ENCODE measurements at regions not wholly inside any gene's neighbourhood (a gene's known extent, or its start where the extent isn't known, plus 50 kb on each side); places are given as distances from the start of the nearest gene placed in this dataset.

DNA sequence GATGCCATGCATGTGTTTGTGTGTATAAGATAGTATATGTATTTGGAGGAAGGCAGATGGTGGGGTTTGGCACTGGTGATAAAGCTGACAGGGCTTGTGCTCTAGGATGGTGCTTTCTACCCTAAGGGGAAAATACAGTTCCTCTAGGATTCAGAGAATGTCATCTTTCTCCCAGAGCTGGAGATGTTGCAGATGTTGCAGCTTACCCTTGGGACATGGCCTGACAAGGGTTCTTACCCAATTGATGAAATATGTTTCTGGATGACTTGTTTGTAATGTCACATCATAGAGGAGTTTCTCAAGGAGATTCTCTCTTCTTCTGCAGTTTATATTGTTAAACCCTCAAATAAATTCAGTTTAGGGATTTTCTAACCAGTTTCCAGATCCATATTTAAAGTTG is 52.5 kb upstream of the PITX2 start:
- no peak for DNase-seq
- Mint-ChIP-seq H3K27ac (no peak overlapping the region), H3K4me3 (no peak overlapping the region), H3K27me3 (peaks cover 18 to 30% (median 26%) of the 10 kb centered on the region in 3 donors), H3K9me3 (no peaks in the 10 kb centered on the region), H3K4me1 (no peaks in the 10 kb centered on the region), H3K36me3 (no peaks in the 10 kb centered on the region)
- no peak for ATAC-seq (ENCODE audit: low read depth in 2 of 2)

DNA sequence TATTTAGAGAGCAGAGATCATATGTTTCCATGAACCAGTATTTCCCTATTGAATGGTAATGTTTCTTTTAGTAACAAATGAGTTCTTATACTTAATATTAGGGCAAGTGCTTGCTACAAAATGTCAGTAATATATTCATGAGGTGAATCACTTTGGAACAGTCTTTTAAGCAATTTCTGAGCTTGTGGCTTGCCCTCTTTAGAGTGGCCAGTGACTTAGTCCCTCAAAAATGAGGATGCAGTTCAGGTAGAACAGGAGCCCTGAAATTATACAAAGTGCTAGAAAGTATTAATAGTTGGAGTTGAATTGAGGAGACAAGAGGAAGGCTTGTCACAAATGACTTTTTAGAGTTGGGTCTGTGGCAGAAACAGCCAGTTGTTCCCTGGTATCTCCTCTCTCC is 53.4 kb upstream of the PITX2 start:
- H3K36me3 Mint-ChIP-seq: no peaks in the 10 kb centered on the region
- H3K4me1 Mint-ChIP-seq: no peaks in the 10 kb centered on the region
- no peaks in the 10 kb centered on the region for H3K9me3 Mint-ChIP-seq
- H3K4me3 Mint-ChIP-seq: no peak overlapping the region
- peaks cover 18 to 32% (median 29%) of the 10 kb centered on the region in 3 donors for H3K27me3 Mint-ChIP-seq
- ATAC-seq (ENCODE audit: low read depth in 2 of 2): no peak
- no peak overlapping the region for H3K27ac Mint-ChIP-seq
- DNase-seq: no peak

DNA sequence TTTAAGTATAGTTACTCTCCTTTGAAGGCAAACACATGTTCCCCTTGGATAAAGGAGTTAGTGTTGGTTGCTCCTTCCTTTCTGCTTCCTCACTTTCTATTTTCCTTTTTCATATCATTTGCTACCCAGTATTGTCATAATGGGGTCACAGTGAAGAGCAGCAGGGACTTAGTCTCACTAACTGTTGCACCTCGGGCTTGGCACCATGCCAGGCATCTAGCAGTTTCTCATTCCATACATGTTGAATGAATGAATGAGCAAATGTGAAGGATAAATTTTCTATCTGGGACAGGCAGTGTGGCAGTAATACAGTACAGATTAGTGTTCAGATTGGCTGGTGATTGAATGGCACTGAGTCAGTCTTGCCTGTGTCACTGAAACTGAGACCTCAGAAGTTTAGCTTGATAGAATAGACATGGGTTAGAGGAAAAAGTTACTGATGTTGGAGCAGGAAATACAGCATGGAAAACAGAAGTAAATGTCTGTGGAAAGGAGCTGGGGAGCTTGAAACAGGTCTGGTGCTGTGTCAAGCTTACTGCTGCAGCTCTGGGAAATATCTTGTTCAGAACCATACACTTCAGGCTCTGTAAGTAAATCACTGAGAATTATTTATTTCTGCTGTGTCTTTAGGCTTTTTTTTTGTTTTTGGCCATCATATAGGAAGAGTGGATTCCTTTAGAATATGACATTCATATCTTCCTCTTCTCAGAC is 55.8 kb upstream of the PITX2 start:
- peaks cover 0 to 2% (median 0%) of the 10 kb centered on the region in 7 donors for H3K9me3 Mint-ChIP-seq

DNA sequence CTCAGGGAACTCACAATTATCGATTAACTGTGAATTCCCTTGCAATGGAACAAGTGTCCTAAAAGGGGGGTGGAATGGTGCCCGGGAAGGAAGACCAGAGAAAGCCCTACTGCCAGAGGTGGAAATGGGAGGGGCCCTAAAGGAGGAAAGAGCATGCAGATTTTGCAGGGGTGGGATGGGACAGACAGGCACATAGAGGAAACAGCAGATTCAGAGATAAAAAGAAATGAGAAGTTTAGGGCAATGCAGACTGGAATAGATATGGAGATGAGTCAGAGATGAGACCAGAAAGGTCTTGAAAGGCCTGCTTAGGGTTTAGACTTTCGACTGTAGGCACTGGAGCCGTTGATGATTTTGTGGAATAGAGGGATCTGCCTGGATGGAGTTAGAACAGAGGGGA is 57.4 kb upstream of the PITX2 start:
- Mint-ChIP-seq H3K4me3 (no peak overlapping the region), H3K27me3 (peaks cover 20 to 26% (median 25%) of the 10 kb centered on the region in 3 donors), H3K9me3 (peaks cover 0 to 3% (median 0%) of the 10 kb centered on the region in 7 donors), H3K4me1 (no peaks in the 10 kb centered on the region), H3K36me3 (no peaks in the 10 kb centered on the region), H3K27ac (no peak overlapping the region)
- no peak for DNase-seq
- no peak for ATAC-seq (ENCODE audit: low read depth in 2 of 2)

More for the DNA sequence above, 55.8 kb upstream of the PITX2 start:
- DNase-seq (no peak), ATAC-seq (ENCODE audit: low read depth in 2 of 2) (no peak)
- H3K27me3 Mint-ChIP-seq: peaks cover 17 to 26% (median 23%) of the 10 kb centered on the region in 3 donors
- no peak overlapping the region for H3K4me3 Mint-ChIP-seq
- peak overlapping the region in 1 of 6 donors; percentile 35 for H3K27ac Mint-ChIP-seq
- no peaks in the 10 kb centered on the region for H3K36me3 Mint-ChIP-seq
- no peaks in the 10 kb centered on the region for H3K4me1 Mint-ChIP-seq

DNA sequence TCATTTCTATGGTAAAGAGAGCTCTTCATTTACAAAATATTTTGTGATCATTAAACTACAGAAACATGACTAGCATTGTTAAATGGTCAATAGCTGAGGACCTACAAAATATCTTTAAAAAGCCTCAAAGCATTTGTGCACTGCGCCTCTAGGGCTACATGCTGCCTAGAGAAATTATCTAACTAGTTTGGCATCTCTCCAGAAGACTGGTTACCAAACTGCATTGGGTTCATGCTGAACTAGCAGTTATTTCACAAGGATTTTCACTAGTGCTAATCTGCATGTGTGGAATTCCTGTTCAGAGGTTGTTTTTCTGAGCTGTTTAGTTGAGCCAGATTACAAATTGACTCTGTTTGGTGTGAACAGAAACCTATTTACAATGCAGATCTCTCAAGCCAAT is 58.5 kb upstream of the PITX2 start:
- ATAC-seq (ENCODE audit: low read depth in 2 of 2): no peak
- Mint-ChIP-seq H3K9me3 (peaks cover 0 to 3% (median 0%) of the 10 kb centered on the region in 7 donors), H3K4me1 (no peaks in the 10 kb centered on the region), H3K27me3 (peaks cover 16 to 29% (median 26%) of the 10 kb centered on the region in 3 donors), H3K27ac (no peak overlapping the region), H3K4me3 (no peak overlapping the region), H3K36me3 (no peaks in the 10 kb centered on the region)
- DNase-seq: no peak

DNA sequence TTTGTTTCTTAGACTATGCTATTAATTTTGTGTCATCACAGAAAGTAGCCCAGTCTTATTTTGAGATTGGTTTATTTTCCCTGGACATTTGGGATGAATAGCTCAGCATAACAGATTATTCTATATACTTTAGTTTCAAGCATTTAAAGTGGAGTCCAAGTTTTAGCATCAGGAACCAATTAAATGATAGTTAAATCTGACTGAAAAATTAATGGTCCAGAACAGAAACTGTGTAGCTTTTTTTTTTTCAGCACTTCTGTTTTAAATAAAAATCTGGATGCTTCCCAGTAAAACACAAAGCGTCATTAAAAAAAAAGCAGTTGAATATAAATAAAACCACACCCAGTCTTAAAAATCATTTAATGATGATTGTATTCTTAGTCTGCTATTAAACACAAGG is 59.4 kb upstream of the PITX2 start:
- Mint-ChIP-seq H3K9me3 (peaks cover 0 to 3% (median 0%) of the 10 kb centered on the region in 7 donors), H3K4me3 (no peak overlapping the region), H3K27ac (no peak overlapping the region), H3K27me3 (peaks cover 16 to 29% (median 26%) of the 10 kb centered on the region in 3 donors), H3K4me1 (no peaks in the 10 kb centered on the region), H3K36me3 (no peaks in the 10 kb centered on the region)
- ATAC-seq (ENCODE audit: low read depth in 2 of 2) (no peak), DNase-seq (no peak)

DNA sequence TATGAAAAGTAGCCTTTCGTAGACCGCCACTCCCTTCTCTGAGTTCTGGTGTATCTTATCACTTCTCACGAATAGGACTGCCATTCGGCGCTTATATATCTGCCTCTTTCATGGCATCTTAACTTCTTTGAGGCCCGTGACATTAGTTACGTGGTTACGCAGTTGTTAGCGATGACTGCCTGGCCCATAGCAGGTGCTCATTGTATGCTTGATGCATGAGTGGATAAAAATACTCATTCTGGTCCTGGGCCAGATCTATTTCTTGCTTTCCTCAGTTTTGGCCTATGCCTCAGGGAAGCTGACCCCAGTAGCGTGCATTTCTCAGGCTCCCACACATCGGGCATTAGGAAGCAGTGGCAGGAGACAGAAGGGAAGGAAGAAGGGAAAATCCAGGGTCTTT is 60.7 kb upstream of the PITX2 start:
- Mint-ChIP-seq H3K27ac (no peak overlapping the region), H3K36me3 (no peaks in the 10 kb centered on the region), H3K27me3 (peaks cover 15 to 23% (median 16%) of the 10 kb centered on the region in 3 donors), H3K4me1 (no peaks in the 10 kb centered on the region), H3K4me3 (no peak overlapping the region), H3K9me3 (peaks cover 0 to 3% (median 0%) of the 10 kb centered on the region in 7 donors)
- ATAC-seq (ENCODE audit: low read depth in 2 of 2) (no peak), DNase-seq (no peak)

DNA sequence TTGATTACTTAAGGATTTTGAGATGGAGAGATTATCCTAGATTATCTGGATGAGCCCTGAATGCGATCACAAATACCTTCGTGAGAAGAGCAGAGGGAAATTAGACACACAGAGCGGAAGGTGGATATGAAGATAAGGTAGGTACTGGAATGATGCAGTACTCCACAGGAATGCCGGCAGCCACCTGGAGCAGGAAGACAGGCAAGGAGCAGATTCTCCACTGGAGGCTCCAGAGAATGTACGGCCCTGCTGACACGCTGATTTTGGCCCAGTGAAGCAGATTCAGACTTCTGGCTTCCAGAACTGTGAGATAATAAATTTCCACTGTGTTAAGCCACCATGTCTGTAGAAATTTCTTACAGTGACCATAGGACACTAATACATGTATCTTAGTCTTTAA is 79.4 kb upstream of the PITX2 start:
- no peak for DNase-seq
- H3K4me3 Mint-ChIP-seq: no peak overlapping the region
- no peak for ATAC-seq (ENCODE audit: low read depth in 2 of 2)
- H3K27me3 Mint-ChIP-seq: peaks cover 0 to 11% (median 0%) of the 10 kb centered on the region in 3 donors
- peaks cover 0 to 4% of the 10 kb centered on the region in 2 donors for H3K36me3 Mint-ChIP-seq
- peaks cover 9 to 19% (median 15%) of the 10 kb centered on the region in 3 donors for H3K4me1 Mint-ChIP-seq
- H3K9me3 Mint-ChIP-seq: peaks cover 0 to 37% (median 10%) of the 10 kb centered on the region in 7 donors
- H3K27ac Mint-ChIP-seq: no peak overlapping the region

DNA sequence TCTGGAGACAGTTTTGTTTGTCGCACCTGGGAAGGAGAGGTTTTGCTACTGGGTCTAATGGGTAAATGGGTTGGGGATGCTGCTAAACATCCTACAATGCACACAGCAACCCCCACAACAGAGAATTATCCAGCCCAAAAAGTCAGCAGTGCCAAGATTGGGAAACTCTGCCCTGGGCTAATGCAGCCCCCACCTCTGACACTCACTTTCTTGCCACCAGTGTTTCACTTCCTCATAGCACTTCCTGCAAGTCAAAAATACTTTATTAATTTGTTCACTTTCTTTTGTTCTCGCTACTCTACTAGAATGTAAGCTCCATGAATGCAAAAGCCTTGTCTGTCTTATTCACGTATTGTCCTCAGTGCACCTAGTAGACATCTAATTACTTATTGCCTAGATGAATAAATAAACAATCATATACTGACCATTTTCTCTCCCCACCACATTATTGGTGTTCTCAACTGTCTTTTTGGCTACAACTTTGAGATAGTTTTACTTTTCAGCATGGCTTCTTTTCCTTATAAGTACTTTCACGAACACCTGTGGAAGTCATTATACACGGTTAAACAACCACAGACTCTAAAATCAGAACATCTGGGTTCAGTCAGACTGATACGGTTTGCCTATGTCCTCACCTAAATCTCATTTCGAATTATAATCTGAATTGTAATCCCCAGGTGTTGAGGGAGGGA is 82.0 kb upstream of the PITX2 start:
- H3K4me3 Mint-ChIP-seq: peak overlapping the region in 5 of 8 donors; percentile 29 to 79 (median 65)
- H3K27me3 Mint-ChIP-seq: peaks cover 0 to 8% (median 0%) of the 10 kb centered on the region in 3 donors
- ATAC-seq (ENCODE audit: low read depth in 2 of 2): peak; percentile 60 to 64
- peaks cover 9 to 19% (median 15%) of the 10 kb centered on the region in 3 donors for H3K4me1 Mint-ChIP-seq
- H3K9me3 Mint-ChIP-seq: peaks cover 0 to 37% (median 10%) of the 10 kb centered on the region in 7 donors
- no peaks in the 10 kb centered on the region for H3K36me3 Mint-ChIP-seq
- peak; percentile 4 for DNase-seq
- H3K27ac Mint-ChIP-seq: peak overlapping the region in 3 of 6 donors; percentile 10 to 53 (median 53)

DNA sequence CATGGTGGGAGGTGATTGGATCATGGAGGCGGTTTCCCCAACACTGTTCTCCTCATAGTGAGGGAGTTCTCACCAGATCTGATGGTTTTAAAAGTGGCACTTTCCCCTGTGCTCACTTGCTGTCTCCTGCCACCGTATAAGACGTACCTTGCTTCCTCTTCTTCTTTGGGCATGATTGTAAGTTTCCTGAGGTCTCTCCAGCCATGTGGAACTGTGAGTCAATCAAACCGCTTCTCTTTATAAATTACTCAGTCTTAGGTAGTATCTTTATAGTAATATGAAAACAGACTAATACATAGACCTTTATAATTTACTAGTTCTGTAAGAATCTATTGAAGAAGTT is 82.5 kb upstream of the PITX2 start:
- DNase-seq: no peak
- Mint-ChIP-seq H3K27ac (peak overlapping the region in 3 of 6 donors; percentile 10 to 53 (median 53)), H3K36me3 (no peaks in the 10 kb centered on the region), H3K27me3 (peaks cover 0 to 5% (median 0%) of the 10 kb centered on the region in 3 donors), H3K4me3 (peak overlapping the region in 4 of 8 donors; percentile 29 to 79 (median 66)), H3K4me1 (peaks cover 9 to 19% (median 15%) of the 10 kb centered on the region in 3 donors), H3K9me3 (peaks cover 0 to 37% (median 10%) of the 10 kb centered on the region in 7 donors)
- peak in 1 of 2 donors; percentile 56 for ATAC-seq (ENCODE audit: low read depth in 2 of 2)

DNA sequence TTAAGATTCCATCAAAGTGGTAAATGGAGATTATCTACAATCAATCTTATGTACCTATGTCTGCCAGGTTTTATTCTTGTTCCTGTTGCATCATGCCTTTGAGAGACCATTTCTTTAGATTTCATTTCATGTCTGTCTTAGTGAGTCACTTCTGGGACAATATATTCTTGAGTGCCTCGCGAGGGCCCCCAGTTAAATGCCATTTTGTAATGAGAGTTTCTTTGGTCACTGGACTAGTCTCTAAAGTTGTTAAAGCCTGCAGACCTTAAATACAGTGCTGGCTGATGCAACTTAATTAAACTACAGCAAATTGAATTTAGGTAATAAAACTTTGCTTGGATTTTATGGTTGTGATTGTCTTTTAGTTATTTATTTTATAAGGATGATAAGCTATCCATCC is 87.2 kb upstream of the PITX2 start:
- H3K9me3 Mint-ChIP-seq: peaks cover 0 to 20% (median 5%) of the 10 kb centered on the region in 7 donors
- H3K36me3 Mint-ChIP-seq: no peaks in the 10 kb centered on the region
- H3K27ac Mint-ChIP-seq: no peak overlapping the region
- peaks cover 5 to 12% (median 6%) of the 10 kb centered on the region in 3 donors for H3K4me1 Mint-ChIP-seq
- no peak for DNase-seq
- ATAC-seq (ENCODE audit: low read depth in 2 of 2): no peak
- no peaks in the 10 kb centered on the region for H3K27me3 Mint-ChIP-seq
- no peak overlapping the region for H3K4me3 Mint-ChIP-seq

DNA sequence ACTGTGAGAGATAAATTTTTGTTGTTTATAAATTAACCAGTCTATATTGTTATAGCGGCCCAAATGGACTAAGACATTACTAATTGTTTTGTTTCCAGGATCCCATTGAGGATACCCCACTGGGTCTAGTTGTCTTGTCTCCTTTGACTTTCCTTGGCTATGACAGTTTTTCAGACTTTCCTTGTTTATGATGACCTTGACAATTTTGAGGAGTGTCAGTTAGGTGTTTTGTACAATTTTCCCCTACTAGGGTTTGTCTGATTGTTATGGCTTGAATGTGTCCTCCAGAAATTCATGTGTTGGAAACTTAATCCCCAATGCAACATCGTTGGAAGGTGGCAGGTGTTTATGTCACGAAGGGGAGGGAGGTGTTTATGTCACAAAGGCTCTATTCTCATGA is 89.6 kb upstream of the PITX2 start:
- Mint-ChIP-seq H3K36me3 (no peaks in the 10 kb centered on the region), H3K27me3 (no peaks in the 10 kb centered on the region), H3K9me3 (peaks cover 0 to 5% (median 0%) of the 10 kb centered on the region in 7 donors), H3K27ac (peak overlapping the region in 1 of 6 donors; percentile 44), H3K4me3 (no peak overlapping the region), H3K4me1 (no peaks in the 10 kb centered on the region)
- ATAC-seq (ENCODE audit: low read depth in 2 of 2) (no peak), DNase-seq (no peak)

DNA sequence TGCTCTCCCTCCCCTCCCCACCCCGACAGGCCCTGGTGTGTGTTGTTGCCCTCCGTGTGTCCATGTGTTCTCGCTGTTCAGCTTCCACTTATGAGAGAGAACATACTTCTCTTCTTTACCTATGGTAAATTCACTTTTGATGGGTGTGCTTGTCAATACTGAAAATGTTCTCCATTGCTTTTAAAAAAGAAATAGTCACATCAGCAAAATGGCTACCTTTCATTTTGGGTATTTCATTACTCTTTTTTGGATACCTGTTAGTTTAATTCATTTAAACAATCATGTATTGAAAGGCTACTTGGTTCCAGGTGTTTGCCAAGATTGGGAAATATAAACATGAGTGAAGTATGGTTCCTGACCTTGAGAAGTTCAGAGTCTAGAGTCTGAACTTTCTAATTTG is 107.4 kb upstream of the PITX2 start:
- Mint-ChIP-seq H3K27me3 (peaks cover 0 to 4% (median 0%) of the 10 kb centered on the region in 3 donors), H3K27ac (no peak overlapping the region), H3K4me3 (no peak overlapping the region), H3K9me3 (peaks cover 0 to 5% (median 0%) of the 10 kb centered on the region in 7 donors), H3K4me1 (no peaks in the 10 kb centered on the region), H3K36me3 (no peaks in the 10 kb centered on the region)
- no peak for DNase-seq
- ATAC-seq (ENCODE audit: low read depth in 2 of 2): no peak

DNA sequence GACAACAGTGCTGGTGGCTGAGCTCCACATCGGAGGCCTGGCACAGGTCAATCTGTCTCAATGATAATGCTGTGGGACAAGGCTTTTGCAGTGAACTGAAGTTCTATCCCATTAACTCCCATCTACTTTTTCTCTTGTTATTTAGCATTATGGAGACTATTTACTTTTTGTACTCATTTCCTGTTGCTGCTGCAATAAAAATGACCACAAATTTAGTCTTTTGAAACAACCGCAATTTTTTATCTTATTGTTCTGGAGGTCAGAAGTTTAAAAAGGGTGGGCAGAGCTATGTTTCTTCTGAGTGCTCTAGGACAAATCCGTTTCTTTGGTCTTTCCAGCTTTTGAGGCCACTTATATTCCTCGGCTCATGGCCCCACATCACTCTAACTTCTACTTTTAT is 111.0 kb upstream of the PITX2 start:
- ATAC-seq (ENCODE audit: low read depth in 2 of 2): no peak
- no peaks in the 10 kb centered on the region for H3K36me3 Mint-ChIP-seq
- H3K9me3 Mint-ChIP-seq: peaks cover 0 to 6% (median under 1%) of the 10 kb centered on the region in 7 donors
- peaks cover 0 to 2% (median 0%) of the 10 kb centered on the region in 3 donors for H3K27me3 Mint-ChIP-seq
- DNase-seq: no peak
- H3K4me1 Mint-ChIP-seq: no peaks in the 10 kb centered on the region
- H3K27ac Mint-ChIP-seq: no peak overlapping the region
- no peak overlapping the region for H3K4me3 Mint-ChIP-seq

All from naive B cell (primary cell).